ENCODE measurements at regions not wholly inside any gene's neighbourhood (a gene's known extent, or its start where the extent isn't known, plus 50 kb on each side); places are given as distances from the start of the nearest gene placed in this dataset.

DNA sequence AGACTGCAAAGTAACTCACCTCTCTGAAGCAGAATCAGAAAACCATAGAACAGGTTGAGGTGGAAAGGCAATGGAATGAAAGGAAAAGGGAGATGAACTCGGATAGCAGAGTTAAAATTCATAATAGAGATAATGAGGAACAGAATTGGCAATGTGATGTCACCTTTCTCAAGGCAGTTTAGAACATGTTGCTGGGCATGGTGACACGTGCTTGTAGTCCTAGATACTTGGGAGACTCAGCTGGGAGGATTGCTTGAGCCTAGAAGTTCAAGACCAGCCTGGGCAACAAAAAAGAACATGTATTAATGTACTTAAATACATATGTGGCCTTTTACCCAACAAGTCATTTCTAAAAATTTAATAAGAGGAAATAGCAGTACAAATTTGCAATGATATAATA lies 81.6 kb upstream of the MIER3 start:
- TF ChIP-seq, protein P1, sequence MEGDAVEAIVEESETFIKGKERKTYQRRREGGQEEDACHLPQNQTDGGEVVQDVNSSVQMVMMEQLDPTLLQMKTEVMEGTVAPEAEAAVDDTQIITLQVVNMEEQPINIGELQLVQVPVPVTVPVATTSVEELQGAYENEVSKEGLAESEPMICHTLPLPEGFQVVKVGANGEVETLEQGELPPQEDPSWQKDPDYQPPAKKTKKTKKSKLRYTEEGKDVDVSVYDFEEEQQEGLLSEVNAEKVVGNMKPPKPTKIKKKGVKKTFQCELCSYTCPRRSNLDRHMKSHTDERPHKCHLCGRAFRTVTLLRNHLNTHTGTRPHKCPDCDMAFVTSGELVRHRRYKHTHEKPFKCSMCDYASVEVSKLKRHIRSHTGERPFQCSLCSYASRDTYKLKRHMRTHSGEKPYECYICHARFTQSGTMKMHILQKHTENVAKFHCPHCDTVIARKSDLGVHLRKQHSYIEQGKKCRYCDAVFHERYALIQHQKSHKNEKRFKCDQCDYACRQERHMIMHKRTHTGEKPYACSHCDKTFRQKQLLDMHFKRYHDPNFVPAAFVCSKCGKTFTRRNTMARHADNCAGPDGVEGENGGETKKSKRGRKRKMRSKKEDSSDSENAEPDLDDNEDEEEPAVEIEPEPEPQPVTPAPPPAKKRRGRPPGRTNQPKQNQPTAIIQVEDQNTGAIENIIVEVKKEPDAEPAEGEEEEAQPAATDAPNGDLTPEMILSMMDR (IDR thresholded peaks at IDR 0.05; ENCODE audit: low read length), result no peak
- no peak for TF ChIP-seq EZH2 (IDR thresholded peaks at IDR 0.05; ENCODE audit: borderline replicate concordance, low read length)
